GM18873 (cell line): ENCODE measurements at regions not wholly inside any gene's neighbourhood (a gene's known extent, or its start where the extent isn't known, plus 50 kb on each side); places are given as distances from the start of the nearest gene placed in this dataset.

ENCODE experiments used
- ATAC-seq: cut with Tn5 transposase; IDR thresholded peaks from one replicate; pipeline ENCODE4 v1.9.1; 2021; ENCODE audit warnings: mild to moderate bottlenecking, moderate library complexity, moderate number of reproducible peaks; ENCODE audit not compliant: unreplicated experiment, low FRiP score

- ATAC-seq: no peak
These were observed 484.6 kb downstream of the RPS24 start for GRCh38 chr10:78518224-78518623.

- ATAC-seq: no peak
These were observed 487.2 kb downstream of the RPS24 start for GRCh38 chr10:78520737-78521430.

- no peak for ATAC-seq
These were observed 489.8 kb downstream of the RPS24 start for GRCh38 chr10:78523453-78523852.

- ATAC-seq: no peak
These were observed 490.7 kb downstream of the RPS24 start for GRCh38 chr10:78524342-78524741.

GRCh38 chr10:78524941-78525340, 491.3 kb downstream of the RPS24 start:
- no peak for ATAC-seq

- ATAC-seq: no peak
These were observed 492.7 kb downstream of the RPS24 start for GRCh38 chr10:78526347-78526746.

GRCh38 chr10:78527296-78527695, 493.6 kb downstream of the RPS24 start:
- no peak for ATAC-seq

- no peak for ATAC-seq
These were observed 495.1 kb downstream of the RPS24 start for GRCh38 chr10:78528749-78529204.

GRCh38 chr10:78529262-78529661, 495.6 kb downstream of the RPS24 start:
- no peak for ATAC-seq

- ATAC-seq: no peak
These were observed 497.4 kb downstream of the RPS24 start for GRCh38 chr10:78531088-78531487.

GRCh38 chr10:78532480-78533042, 498.9 kb downstream of the RPS24 start:
- no peak for ATAC-seq

- no peak for ATAC-seq
These were observed 499.4 kb downstream of the RPS24 start for GRCh38 chr10:78533098-78533497.

- no peak for ATAC-seq
These were observed 500.1 kb downstream of the RPS24 start for GRCh38 chr10:78533776-78534175.

GRCh38 chr10:78535716-78536218, 502.1 kb downstream of the RPS24 start:
- ATAC-seq: no peak

- no peak for ATAC-seq
These were observed 503.4 kb downstream of the RPS24 start for GRCh38 chr10:78537018-78537417.

GRCh38 chr10:78539247-78539766, 505.6 kb downstream of the RPS24 start:
- ATAC-seq: no peak

- ATAC-seq: no peak
These were observed 506.9 kb downstream of the RPS24 start for GRCh38 chr10:78540355-78541076.

- no peak for ATAC-seq
These were observed 507.9 kb downstream of the RPS24 start for GRCh38 chr10:78541481-78542140.

- ATAC-seq: no peak
These were observed 508.5 kb downstream of the RPS24 start for GRCh38 chr10:78542141-78542489.

- ATAC-seq: no peak
These were observed 508.9 kb downstream of the RPS24 start for GRCh38 chr10:78542521-78542920.
